ENCODE measurements at regions not wholly inside any gene's neighbourhood (a gene's known extent, or its start where the extent isn't known, plus 50 kb on each side); places are given as distances from the start of the nearest gene placed in this dataset.

GRCh38 chr3:35849496-35849895 lies 210.2 kb downstream of the ARPP21 start:
- no peak for DNase-seq

GRCh38 chr3:35849963-35850362 lies 210.6 kb downstream of the ARPP21 start:
- no peak for DNase-seq

- no peak for DNase-seq
These were observed 217.7 kb downstream of the ARPP21 start for GRCh38 chr3:35857004-35857403.

GRCh38 chr3:35862057-35862456 lies 222.7 kb downstream of the ARPP21 start:
- DNase-seq: no peak

GRCh38 chr3:35864871-35865270 lies 225.5 kb downstream of the ARPP21 start:
- DNase-seq: no peak

GRCh38 chr3:35867791-35868190 lies 228.5 kb downstream of the ARPP21 start:
- no peak for DNase-seq

- DNase-seq: no peak
These were observed 231.7 kb downstream of the ARPP21 start for GRCh38 chr3:35871009-35871408.

- no peak for DNase-seq
These were observed 244.6 kb downstream of the ARPP21 start for GRCh38 chr3:35883929-35884328.

- DNase-seq: peak in 1 of 3 donors; percentile 8
These were observed 255.4 kb downstream of the ARPP21 start for GRCh38 chr3:35894735-35895134.

- no peak for DNase-seq
These were observed 259.9 kb downstream of the ARPP21 start for GRCh38 chr3:35899245-35899644.

- DNase-seq: no peak
These were observed 260.8 kb downstream of the ARPP21 start for GRCh38 chr3:35900079-35900478.

- peak; percentile 60 to 78 (median 73) for DNase-seq
These were observed 269.3 kb downstream of the ARPP21 start for GRCh38 chr3:35908366-35909232.

GRCh38 chr3:35919160-35919559 lies 279.8 kb downstream of the ARPP21 start:
- no peak for DNase-seq

- DNase-seq: no peak
These were observed 282.4 kb downstream of the ARPP21 start for GRCh38 chr3:35921718-35922117.

GRCh38 chr3:35924070-35924469 lies 284.7 kb downstream of the ARPP21 start:
- peak; percentile 28 to 49 (median 39) for DNase-seq

- DNase-seq: no peak
These were observed 288.1 kb downstream of the ARPP21 start for GRCh38 chr3:35927441-35927840.

- no peak for DNase-seq
These were observed 289.8 kb downstream of the ARPP21 start for GRCh38 chr3:35929158-35929557.

GRCh38 chr3:35931867-35932266 lies 292.5 kb downstream of the ARPP21 start:
- no peak for DNase-seq

GRCh38 chr3:35932995-35933394 lies 293.7 kb downstream of the ARPP21 start:
- DNase-seq: peak; percentile 59 to 68 (median 62)

GRCh38 chr3:35936571-35936970 lies 297.2 kb downstream of the ARPP21 start:
- DNase-seq: no peak

- DNase-seq: no peak
These were observed 305.8 kb downstream of the ARPP21 start for GRCh38 chr3:35944926-35945710.

- peak in 2 of 3 donors; percentile 10 to 29 for DNase-seq
These were observed 307.0 kb downstream of the ARPP21 start for GRCh38 chr3:35946121-35946853.

GRCh38 chr3:35946854-35947515 lies 307.7 kb downstream of the ARPP21 start:
- DNase-seq: no peak
